ENCODE measurements at regions not wholly inside any gene's neighbourhood (a gene's known extent, or its start where the extent isn't known, plus 50 kb on each side); places are given as distances from the start of the nearest gene placed in this dataset.
"Not testable (repeated sequence)": the region's sequence is repeated elsewhere in the genome, so short reads cannot be mapped to it uniquely, and the experiment has no call there.

DNA sequence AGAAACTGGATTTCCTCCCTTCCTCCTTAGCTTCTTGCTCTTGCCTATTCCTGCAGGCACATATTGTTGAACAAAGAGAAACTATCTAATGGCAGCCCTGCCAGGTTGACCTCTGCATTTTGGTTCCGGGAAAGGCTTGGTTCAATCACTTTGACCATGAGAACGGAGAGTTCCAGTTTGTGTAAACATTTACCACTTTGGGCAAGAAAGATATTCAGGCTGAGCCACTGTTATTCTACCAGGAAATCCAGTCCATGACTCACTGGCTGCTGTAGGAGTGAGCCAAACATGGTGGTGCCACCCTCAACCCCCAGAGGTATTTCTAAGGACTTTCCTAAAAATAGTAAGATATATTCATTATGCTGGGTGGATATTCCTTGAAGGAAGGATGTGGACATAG is 242.2 kb upstream of the OR4E1 start:
- intact Hi-C loops (cut with DNase I; ENCODE audit: low total_unique reads): no loop called here
- H3K4me3 ChIP-seq: no peak overlapping the region
- DNase-seq: no peak
- no peaks in the 10 kb centered on the region for H3K9me3 ChIP-seq
- peak overlapping the region in 1 of 2 donors; percentile 46 for H3K27ac ChIP-seq
- H3K36me3 ChIP-seq: no peaks in the 10 kb centered on the region
- H3K27me3 ChIP-seq: no peaks in the 10 kb centered on the region
- TF ChIP-seq, protein P1, sequence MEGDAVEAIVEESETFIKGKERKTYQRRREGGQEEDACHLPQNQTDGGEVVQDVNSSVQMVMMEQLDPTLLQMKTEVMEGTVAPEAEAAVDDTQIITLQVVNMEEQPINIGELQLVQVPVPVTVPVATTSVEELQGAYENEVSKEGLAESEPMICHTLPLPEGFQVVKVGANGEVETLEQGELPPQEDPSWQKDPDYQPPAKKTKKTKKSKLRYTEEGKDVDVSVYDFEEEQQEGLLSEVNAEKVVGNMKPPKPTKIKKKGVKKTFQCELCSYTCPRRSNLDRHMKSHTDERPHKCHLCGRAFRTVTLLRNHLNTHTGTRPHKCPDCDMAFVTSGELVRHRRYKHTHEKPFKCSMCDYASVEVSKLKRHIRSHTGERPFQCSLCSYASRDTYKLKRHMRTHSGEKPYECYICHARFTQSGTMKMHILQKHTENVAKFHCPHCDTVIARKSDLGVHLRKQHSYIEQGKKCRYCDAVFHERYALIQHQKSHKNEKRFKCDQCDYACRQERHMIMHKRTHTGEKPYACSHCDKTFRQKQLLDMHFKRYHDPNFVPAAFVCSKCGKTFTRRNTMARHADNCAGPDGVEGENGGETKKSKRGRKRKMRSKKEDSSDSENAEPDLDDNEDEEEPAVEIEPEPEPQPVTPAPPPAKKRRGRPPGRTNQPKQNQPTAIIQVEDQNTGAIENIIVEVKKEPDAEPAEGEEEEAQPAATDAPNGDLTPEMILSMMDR (IDR thresholded peaks at IDR 0.05): no peak
- H3K4me1 ChIP-seq: peaks cover 0 to 30% (median 0%) of the 10 kb centered on the region in 4 donors

DNA sequence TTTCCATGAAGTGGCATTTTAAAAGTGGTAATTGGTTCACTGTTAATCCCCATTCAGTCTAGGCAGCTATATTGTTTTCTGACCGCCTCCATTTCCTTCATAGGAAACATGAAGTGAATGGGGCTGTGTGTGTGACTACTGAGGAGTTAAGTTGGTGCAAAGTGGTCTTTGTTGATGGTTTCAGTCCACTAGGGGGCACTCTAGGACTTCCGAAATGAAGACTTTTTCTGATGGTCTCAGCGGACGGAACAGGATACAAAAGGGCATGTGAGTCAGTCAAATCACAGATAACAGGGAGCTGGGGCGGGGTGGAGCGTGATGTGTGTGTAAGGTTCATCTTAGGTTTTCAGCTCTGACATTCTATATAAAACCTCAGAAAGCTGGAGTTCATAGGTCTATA is 240.1 kb upstream of the OR4E1 start:
- Histone ChIP-seq H3K9me3 (no peaks in the 10 kb centered on the region), H3K36me3 (no peaks in the 10 kb centered on the region), H3K4me3 (no peak overlapping the region), H3K27me3 (no peaks in the 10 kb centered on the region), H3K27ac (no peak overlapping the region), H3K4me1 (peaks cover 0 to 30% (median 0%) of the 10 kb centered on the region in 4 donors)
- intact Hi-C loops (cut with DNase I; ENCODE audit: low total_unique reads): no loop called here
- TF ChIP-seq, protein P1 (IDR thresholded peaks at IDR 0.05): no peak
- DNase-seq: peak in 1 of 2 donors; percentile 33

DNA sequence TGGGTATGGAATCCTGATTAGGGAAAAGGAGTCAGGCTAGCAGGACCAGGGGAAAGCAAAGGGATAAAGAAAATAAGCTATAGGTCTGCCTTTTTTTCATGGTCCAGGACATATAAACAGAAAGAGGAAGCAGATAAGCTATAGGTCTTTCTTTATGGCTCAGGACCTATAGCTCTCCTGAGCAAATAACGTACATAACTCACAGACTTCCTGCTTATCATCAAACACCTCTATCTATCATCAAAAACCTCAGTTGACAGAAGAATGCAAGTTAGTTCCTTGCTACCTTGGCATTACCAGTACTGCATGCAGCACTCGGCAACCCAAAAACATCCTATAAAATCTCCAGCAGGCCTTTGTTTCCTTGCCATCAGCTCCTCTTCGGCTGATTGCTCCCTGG is 238.7 kb upstream of the OR4E1 start:
- H3K27me3 ChIP-seq: no peaks in the 10 kb centered on the region
- TF ChIP-seq, protein P1 (IDR thresholded peaks at IDR 0.05): no peak
- no peak overlapping the region for H3K4me3 ChIP-seq
- intact Hi-C loops (cut with DNase I; ENCODE audit: low total_unique reads): no loop called here
- DNase-seq: no peak
- no peak overlapping the region for H3K27ac ChIP-seq
- H3K36me3 ChIP-seq: no peaks in the 10 kb centered on the region
- no peaks in the 10 kb centered on the region for H3K9me3 ChIP-seq
- peaks cover 0 to 30% (median 0%) of the 10 kb centered on the region in 4 donors for H3K4me1 ChIP-seq

DNA sequence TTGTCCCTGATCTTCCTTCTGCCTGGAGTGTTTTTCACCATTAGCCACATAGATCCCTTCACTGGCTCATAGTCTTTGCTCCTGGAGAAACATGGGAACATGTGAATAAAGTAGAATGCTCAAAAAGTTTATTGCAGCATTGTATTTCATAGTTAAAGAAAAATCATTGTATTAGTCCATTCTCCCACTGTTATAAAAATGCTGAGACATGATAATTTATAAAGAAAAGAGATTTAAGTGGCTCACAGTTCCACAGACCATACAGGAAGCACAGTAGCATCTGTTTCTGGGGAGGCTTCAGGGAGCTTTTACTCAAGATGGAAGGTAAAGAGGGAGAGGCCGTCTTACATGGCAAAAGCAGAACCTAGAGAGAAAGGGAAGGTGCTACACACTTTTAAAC is 238.3 kb upstream of the OR4E1 start:
- H3K27ac ChIP-seq: no peak overlapping the region
- H3K4me1 ChIP-seq: peaks cover 0 to 26% (median 0%) of the 10 kb centered on the region in 4 donors
- no peaks in the 10 kb centered on the region for H3K36me3 ChIP-seq
- no peak overlapping the region for H3K4me3 ChIP-seq
- intact Hi-C loops (cut with DNase I; ENCODE audit: low total_unique reads): no loop called here
- DNase-seq: no peak
- TF ChIP-seq, protein P1 (IDR thresholded peaks at IDR 0.05): no peak
- no peaks in the 10 kb centered on the region for H3K9me3 ChIP-seq
- H3K27me3 ChIP-seq: no peaks in the 10 kb centered on the region

DNA sequence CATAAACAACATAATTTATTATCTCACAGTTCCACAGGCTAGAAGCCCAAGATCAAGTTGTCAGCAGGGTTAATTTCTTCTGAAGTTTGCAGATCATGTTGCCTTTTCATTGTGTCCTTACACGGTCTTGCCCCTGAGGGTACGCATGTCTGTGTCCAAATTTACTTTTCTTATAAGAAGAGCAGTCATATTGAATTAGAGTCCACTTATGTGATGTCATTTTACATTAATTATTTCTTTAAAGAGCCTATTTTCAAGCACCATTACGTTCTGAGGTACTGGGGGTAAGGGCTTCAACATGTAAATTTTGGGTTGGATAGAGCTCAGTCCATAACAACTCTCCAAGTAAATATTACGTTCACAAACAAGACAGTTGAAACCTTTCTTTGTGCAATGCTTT is 236.6 kb upstream of the OR4E1 start:
- H3K27me3 ChIP-seq: no peaks in the 10 kb centered on the region
- TF ChIP-seq, protein P1 (IDR thresholded peaks at IDR 0.05): no peak
- no peak overlapping the region for H3K27ac ChIP-seq
- intact Hi-C loops (cut with DNase I; ENCODE audit: low total_unique reads): no loop called here
- no peak for DNase-seq
- no peaks in the 10 kb centered on the region for H3K9me3 ChIP-seq
- no peaks in the 10 kb centered on the region for H3K36me3 ChIP-seq
- H3K4me3 ChIP-seq: no peak overlapping the region
- peaks cover 0 to 12% (median 0%) of the 10 kb centered on the region in 4 donors for H3K4me1 ChIP-seq

DNA sequence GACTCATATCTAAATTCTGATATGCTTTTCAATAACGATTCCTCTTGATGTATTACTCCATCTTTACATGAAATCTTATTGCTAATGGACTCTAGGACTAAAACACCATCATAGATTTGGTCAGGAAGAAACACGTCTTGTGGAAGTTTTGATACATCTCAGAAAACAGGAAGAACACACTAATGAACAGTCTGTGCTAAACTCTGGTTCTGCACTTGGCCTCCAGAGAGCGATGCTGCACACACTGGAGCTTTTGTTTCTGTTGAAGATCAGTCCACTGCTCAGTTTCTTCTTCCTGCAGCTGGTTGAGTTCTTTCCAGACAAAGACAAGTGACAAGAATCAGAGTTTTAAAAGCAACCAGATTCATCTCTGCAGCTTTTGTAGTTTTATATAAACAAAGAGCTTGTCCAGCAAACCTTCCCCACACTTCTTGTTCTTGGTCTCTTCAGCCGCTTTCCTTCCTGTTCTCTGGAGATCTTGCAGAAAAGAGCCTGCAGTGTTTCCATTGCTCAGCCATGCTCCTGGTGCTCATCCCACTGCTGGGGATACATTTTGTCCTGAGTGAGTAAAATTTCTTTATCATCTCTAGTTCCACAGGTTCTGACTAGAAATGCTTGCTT is 229.1 kb upstream of the OR4E1 start:
- Histone ChIP-seq H3K36me3 (no peaks in the 10 kb centered on the region), H3K4me1 (no peaks in the 10 kb centered on the region), H3K4me3 (no peak overlapping the region), H3K27me3 (no peaks in the 10 kb centered on the region), H3K9me3 (no peaks in the 10 kb centered on the region), H3K27ac (no peak overlapping the region)
- TF ChIP-seq, protein P1 (IDR thresholded peaks at IDR 0.05): no peak
- intact Hi-C loops (cut with DNase I; ENCODE audit: low total_unique reads): no loop called here
- no peak for DNase-seq

DNA sequence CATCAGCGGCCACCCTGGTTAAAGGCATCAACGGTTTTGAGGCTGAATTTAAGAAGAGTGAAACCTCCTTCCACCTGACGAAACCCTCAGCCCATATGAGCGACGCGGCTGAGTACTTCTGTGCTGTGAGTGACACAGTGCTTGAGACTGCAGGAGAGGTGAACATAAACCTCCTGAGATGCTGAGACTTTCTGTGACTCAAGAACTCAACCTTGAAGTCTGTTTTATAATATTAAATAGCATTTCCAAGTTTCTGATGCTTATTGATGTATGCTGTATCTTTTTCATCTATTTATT is 221.2 kb upstream of the OR4E1 start:
- H3K4me3 ChIP-seq; H3K9me3 ChIP-seq; H3K27me3 ChIP-seq; H3K27ac ChIP-seq; H3K36me3 ChIP-seq; H3K4me1 ChIP-seq; DNase-seq; intact Hi-C loops (cut with DNase I; ENCODE audit: low total_unique reads): not testable (repeated sequence)
